ENCODE measurements at regions not wholly inside any gene's neighbourhood (a gene's known extent, or its start where the extent isn't known, plus 50 kb on each side); places are given as distances from the start of the nearest gene placed in this dataset.

DNA sequence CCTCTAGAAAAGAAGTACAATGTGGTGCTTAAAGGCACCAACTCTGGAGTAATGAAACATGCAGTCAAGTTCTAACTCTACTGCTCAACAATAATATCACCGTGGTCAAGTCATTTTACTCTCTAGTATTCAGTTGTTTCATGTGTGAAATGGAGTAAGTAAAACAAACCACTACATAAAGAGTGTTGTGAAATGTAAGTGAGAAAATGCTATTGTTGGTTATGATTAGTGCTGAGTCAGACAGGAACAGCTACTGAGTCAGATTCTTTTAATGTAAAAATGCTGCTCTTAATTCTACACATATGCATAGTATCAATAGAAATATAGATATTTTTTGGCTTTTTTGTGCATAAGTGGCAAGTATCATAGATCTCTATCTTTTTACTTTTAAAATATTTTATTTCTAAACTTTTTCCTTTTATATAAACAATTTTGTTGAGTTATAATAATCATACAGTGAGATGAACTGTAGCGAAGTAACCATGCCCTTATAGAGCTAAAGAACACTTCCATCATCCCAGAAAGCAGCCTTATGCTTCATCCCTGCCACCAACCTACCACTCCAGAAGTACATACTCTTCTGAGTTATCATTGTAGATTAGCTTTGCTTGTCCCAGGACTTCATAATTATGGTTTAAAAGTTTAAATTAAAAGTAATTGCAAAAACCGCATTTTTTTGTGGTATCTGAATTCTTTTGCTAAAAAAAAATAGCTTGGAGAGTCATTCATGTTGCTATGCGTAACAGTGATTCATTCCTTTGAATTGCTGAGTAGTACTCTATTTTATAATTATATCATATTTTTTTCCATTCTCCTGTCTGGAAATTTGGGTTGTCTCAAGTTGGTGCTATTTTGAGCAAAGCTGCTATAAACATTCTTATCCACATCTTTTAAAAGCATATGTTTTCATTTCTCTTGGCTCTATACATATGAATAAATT is 548.2 kb upstream of the CLINT1 start:
- DNase-seq (ENCODE audit: low spot score) = no peak

DNA sequence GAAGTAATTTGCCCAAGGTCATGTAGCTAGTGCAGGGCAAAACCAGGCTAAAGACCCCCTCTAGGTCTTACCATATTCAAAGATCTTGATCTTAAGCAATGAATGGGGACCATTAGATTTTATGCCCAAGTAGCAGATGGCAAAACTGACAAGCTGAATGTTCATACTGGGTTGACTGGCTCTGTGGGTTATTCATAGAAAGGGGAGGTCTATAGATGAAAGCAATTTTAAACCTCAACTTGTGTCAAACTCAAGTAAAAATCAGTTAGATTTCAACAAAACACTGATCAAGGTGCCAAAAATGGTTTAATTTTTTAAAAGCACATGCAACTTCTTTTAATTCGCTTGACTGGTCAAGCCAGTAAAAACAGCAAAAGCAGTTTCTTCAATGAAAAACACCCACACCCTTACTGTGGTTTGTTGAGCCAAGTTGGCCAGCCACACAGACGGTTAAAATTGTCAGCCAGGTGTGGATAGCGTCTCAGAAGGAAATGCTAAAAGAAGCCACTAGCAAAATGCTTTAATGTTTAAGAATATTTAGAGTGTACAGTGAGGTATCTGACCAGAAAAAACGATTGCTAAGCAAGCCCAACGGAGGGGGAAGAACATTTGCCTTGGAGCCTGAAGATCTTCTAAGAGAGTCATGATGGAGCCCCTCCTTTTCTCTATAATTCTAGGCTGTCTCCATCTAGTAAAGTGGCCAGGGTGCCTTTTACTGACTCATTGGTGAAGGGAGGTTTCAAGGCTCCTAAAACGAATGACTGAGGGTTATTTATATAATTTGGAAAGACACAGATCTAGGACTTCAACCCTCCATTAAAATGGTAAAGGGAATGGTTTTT is 539.6 kb upstream of the CLINT1 start:
- DNase-seq (ENCODE audit: low spot score) = no peak

DNA sequence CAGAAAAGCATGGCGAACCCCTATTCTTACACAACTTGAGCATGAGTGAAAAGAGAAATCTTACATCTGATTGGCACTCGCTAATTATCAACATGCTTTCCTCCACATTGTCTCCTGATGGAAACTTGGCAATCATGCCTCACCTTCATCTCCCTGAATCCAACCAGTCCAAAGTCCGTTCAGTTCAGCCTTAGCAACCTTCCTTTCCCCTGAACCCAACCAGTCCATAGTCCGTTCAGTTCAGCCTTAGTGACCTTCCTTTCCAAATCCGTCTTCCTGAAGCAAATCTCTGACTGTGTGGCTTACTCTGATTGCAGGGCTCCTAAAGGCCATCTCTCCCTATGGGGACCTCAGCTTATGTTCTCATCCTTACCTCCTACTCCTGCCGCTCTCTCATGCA is 538.3 kb upstream of the CLINT1 start:
- DNase-seq (ENCODE audit: low spot score) = no peak

DNA sequence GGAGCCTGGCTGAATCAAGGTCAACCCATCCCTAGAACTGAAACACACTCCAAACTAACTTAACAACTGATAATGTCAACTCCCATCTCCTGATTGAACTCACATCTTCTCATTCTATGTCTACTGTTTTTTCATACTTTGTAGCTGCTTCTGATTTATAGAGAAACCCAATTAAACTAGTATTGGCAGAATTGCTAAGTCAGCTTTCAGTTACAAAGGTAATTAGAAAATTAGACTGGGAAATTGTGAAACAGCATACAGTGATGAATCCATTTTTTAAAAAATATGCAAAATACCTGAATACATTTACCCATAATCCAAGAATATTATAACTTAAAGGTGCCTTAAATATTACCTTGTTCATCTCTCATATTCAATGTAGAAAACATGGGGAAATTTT is 535.2 kb upstream of the CLINT1 start:
- DNase-seq (ENCODE audit: low spot score) = no peak

GRCh38 chr5:158393457-158393856 is 534.5 kb upstream of the CLINT1 start:
- DNase-seq (ENCODE audit: low spot score) = no peak

DNA sequence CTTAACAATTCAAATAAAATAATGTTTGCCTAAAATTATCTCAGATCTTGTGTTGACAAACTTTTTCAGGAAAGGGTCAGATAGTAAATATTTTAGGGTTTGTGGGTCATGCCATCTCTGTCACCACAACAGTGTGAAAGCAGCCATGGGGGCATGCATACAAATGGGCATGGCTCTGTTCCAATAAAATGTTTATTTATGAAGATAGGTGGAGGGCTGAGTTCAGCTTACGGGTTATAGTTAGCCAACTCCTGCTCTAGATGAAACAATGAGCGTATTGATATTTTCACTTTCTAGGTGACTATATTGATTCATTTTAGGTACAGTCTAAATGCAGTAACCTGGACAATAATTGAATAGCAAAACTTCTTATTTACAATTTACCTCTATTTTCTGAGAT is 533.8 kb upstream of the CLINT1 start:
- no peak for DNase-seq (ENCODE audit: low spot score)

DNA sequence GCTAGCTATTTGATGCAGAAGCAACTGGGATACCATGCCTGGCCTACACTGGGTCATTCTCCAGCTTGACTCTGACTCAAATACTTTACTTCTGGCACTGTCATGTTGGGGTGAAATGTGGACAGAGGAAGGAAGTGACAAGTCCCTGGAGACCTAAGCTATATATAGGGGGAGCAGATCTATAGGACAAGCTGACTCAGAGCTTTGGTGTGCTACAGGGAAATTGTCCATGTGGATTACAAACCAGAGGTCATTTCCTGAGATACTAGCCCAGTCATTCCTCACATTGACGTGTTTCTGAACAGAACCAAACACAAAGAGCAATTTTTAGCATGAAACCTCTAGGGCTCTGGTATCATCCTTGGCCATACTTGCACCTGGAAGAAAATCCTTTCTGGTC is 531.6 kb upstream of the CLINT1 start:
- DNase-seq (ENCODE audit: low spot score) = no peak

DNA sequence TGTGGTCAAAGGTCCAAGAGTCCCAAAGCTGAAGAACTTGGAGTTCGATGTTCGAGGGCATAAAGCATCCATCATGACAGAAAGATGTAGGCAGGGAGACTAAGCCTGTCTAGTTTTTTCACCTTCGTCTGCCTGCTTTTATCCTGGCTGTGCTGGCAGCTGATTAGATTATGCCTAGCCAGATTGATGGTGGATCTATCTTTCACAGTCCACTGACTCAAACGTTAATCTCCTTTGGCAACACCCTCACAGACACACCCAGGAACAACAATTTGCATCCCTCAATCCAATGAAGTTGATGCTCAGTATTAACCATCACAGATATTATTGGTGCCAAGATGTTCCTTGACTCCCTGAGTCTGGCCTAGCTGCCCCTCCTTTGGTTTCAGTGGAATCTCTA is 530.8 kb upstream of the CLINT1 start:
- no peak for DNase-seq (ENCODE audit: low spot score)

GRCh38 chr5:158388021-158388420 is 529.1 kb upstream of the CLINT1 start:
- DNase-seq (ENCODE audit: low spot score) = no peak

- DNase-seq (ENCODE audit: low spot score) = no peak
These were observed 528.6 kb upstream of the CLINT1 start for GRCh38 chr5:158387499-158387898.

- DNase-seq (ENCODE audit: low spot score) = no peak
These were observed 527.0 kb upstream of the CLINT1 start for GRCh38 chr5:158385982-158386381.

DNA sequence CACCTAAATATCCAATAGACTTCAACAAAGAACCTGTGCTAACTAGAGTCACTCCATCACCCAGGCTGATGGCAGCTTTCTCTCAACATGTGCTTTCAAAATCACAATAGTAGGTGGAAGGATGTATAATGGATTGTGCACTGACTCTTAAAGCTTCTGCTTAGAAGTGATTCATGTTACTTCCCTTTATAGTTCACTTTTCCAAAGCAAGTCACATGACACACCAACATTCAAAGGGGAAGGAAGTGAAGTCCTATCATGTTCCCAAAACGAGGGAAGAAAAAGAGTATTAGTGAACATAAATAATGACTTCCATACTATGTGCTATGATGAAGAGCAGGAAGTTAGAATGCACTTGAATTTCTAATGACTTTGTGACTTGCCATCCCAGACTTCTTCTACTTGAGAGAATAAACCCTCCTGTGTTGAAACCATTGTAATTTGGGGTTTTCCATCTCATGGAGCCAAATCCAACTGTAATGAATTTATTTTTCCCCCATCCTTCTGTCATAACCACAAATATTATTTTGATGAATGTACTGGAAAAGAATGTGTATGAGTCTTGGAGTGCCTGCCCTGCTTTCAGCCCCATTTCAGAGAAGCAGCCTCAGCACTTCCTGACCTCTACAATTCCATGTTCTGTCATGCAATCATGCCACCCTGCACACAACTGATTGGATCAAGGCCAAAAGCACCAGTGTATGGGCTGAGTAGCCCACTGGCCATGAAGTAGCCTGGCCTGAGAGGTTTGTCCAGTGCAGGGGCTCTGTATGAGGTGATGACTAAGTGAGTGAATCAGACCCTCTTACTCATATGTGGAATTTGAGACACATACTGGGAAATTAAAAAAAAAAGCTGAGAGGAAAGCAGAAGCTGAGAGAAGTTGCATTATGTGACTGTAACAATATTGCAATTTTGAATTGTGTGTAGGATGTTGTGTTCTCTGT is 525.9 kb upstream of the CLINT1 start:
- no peak for DNase-seq (ENCODE audit: low spot score)

GRCh38 chr5:158383486-158383885 is 524.5 kb upstream of the CLINT1 start:
- DNase-seq (ENCODE audit: low spot score) = no peak

- peak; percentile 59 for DNase-seq (ENCODE audit: low spot score)
These were observed 523.5 kb upstream of the CLINT1 start for GRCh38 chr5:158382473-158382872.

DNA sequence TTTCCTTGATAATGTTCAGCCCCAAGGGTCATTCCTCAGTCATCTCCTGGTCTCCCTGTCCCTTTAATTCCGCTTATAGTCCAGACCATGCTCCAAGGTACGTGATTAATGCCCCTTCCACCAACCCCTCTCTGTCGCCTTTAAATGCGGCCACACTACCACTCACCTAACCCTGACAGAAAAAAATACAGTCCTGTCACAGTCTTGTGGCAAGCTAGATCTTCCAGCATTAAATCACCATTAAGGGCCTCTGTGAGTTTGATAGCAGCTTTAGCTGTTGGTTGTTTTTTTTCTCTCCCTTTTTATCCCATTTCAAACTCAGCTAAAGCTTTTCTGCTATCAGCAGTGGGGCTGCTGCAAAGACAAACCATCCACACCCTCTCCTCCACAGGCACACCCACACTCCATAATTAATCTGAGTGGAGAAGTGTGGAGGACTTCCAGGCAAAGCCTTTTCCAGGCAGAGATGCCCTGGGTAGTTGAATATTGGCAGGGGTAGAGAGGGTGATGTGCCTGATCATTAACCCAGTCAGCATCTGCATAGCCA is 522.7 kb upstream of the CLINT1 start:
- no peak for DNase-seq (ENCODE audit: low spot score)

- no peak for DNase-seq (ENCODE audit: low spot score)
These were observed 521.7 kb upstream of the CLINT1 start for GRCh38 chr5:158380661-158381060.

DNA sequence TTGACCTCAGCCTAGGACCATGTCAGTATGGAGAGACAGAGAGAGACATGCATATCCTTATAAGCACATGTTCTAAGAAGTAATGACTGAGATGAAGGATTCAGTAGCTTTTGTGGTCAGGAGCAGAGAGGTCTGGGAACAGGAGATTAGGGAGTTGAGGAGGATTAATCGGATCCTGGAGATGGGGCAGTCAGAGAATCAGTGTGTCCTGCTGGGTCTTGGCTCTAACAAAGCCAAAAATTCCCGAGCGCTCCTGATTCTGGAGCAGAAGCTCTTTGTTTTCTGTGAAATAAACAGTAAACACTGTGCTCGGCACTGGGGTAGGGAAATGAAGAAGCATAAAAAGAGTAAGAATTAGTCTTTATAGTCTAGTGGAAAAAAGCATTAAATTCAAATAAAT is 520.0 kb upstream of the CLINT1 start:
- no peak for DNase-seq (ENCODE audit: low spot score)

- DNase-seq (ENCODE audit: low spot score) = no peak
These were observed 517.7 kb upstream of the CLINT1 start for GRCh38 chr5:158376679-158377078.

DNA sequence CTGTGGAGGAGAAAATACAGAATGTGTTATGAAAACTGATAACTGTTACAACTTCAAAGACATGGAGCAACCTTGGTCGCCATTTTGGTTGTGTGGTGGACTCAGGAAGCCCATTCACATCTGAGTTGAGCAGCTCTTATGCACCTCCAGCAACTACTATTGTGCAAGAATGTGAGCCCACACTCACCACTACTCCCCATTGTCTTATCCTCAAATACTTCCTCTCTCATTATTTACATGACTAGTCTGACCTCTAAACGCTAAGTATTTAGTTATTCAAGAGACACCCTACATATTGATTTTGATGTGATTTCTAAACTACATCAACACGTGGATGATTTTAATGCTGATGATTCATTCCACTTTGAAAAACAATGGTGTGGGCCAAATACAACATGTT is 516.6 kb upstream of the CLINT1 start:
- DNase-seq (ENCODE audit: low spot score) = no peak

GRCh38 chr5:158373608-158374395 is 514.9 kb upstream of the CLINT1 start:
- no peak for DNase-seq (ENCODE audit: low spot score)

DNA sequence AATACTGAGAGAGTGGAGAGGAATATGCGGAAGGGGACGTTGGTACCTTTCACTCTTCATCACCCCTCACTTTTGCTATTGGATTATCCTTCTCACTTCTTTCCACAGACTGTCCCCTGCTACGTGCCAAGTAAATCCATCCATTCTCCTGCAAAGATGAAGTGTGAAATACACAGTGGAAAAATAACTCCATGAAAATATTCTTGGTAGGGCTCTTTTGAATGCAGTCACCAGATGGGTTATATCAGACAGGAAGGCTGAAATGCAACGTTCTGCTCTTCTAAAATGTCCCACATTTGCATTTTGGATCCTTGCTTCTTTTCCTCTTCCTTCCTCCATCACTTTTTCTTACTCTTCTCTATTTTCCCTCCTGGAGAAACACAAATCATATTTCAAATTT is 510.3 kb upstream of the CLINT1 start:
- no peak for DNase-seq (ENCODE audit: low spot score)
